Naive B cell (primary cell): ENCODE measurements at regions not wholly inside any gene's neighbourhood (a gene's known extent, or its start where the extent isn't known, plus 50 kb on each side); places are given as distances from the start of the nearest gene placed in this dataset.

Experiments used
- ATAC-seq, 2 donors: fragments of 150-1000 bp; cut with Tn5 transposase; 2 replicates each; pipeline ENCODE4 v1.10.0; 2021; ENCODE audit warnings: low read depth in 2 of 2, mild to moderate bottlenecking in 2 of 2, moderate library complexity in 2 of 2
- DNase-seq: peaks from one replicate; pipeline ENCODE4 v3.0.0; 2022
- H3K27ac Mint-ChIP-seq, 6 donors: one replicate each; pipeline ENCODE4 v1.8.0; 2020 to 2022; ENCODE audit warnings: mild to moderate bottlenecking in 6 of 6, mixed read lengths in 6 of 6, moderate library complexity in 5 of 6, inconsistent platforms in 2 of 6
- H3K27me3 Mint-ChIP-seq, 3 donors: one replicate each; pipeline ENCODE4 v1.8.0; 2021 to 2022; ENCODE audit warnings: mixed read lengths in 3 of 3, mild to moderate bottlenecking in 1 of 3
- H3K36me3 Mint-ChIP-seq, 2 donors: one replicate each; pipeline ENCODE4 v1.8.0; 2020 to 2022; ENCODE audit warnings: mixed read lengths in 2 of 2, inconsistent platforms in 1 of 2, mild to moderate bottlenecking in 1 of 2
- H3K4me1 Mint-ChIP-seq, 3 donors: one replicate each; pipeline ENCODE4 v1.8.0; 2020 to 2022; ENCODE audit warnings: mixed read lengths in 3 of 3, inconsistent platforms in 1 of 3, mild to moderate bottlenecking in 1 of 3, moderate library complexity in 1 of 3
- H3K4me3 Mint-ChIP-seq, 8 donors: one replicate each; pipeline ENCODE4 v1.8.0; 2020 to 2022; ENCODE audit warnings: mild to moderate bottlenecking in 8 of 8, mixed read lengths in 8 of 8, moderate library complexity in 8 of 8, inconsistent platforms in 2 of 8
- H3K9me3 Mint-ChIP-seq, 7 donors: one replicate each; pipeline ENCODE4 v1.8.0; 2020 to 2022; ENCODE audit warnings: mixed read lengths in 7 of 7, mild to moderate bottlenecking in 5 of 7, inconsistent platforms in 2 of 7, moderate library complexity in 1 of 7

GRCh38 chr17:72504783-72505182 lies 384.0 kb downstream of the SOX9 start:
- no peak for ATAC-seq
- H3K36me3 Mint-ChIP-seq = no peaks in the 10 kb centered on the region
- peaks cover 0 to 12% (median 4%) of the 10 kb centered on the region in 7 donors for H3K9me3 Mint-ChIP-seq
- peaks cover 12 to 37% (median 28%) of the 10 kb centered on the region in 3 donors for H3K27me3 Mint-ChIP-seq
- H3K4me3 Mint-ChIP-seq = no peak overlapping the region
- H3K4me1 Mint-ChIP-seq = no peaks in the 10 kb centered on the region
- no peak for DNase-seq
- no peak overlapping the region for H3K27ac Mint-ChIP-seq

- Mint-ChIP-seq H3K4me1 (peaks cover 0 to 5% (median 5%) of the 10 kb centered on the region in 3 donors), H3K36me3 (no peaks in the 10 kb centered on the region), H3K27ac (no peak overlapping the region), H3K27me3 (peaks cover 14 to 33% (median 28%) of the 10 kb centered on the region in 3 donors), H3K9me3 (peaks cover 0 to 12% (median 4%) of the 10 kb centered on the region in 7 donors), H3K4me3 (no peak overlapping the region)
- no peak for ATAC-seq
- DNase-seq = no peak
These were observed 386.0 kb downstream of the SOX9 start for GRCh38 chr17:72506773-72507172.

GRCh38 chr17:72507370-72507769 lies 386.6 kb downstream of the SOX9 start:
- Mint-ChIP-seq H3K9me3 (peaks cover 0 to 12% (median 4%) of the 10 kb centered on the region in 7 donors), H3K27me3 (peaks cover 15 to 27% (median 24%) of the 10 kb centered on the region in 3 donors), H3K36me3 (no peaks in the 10 kb centered on the region), H3K27ac (no peak overlapping the region), H3K4me3 (no peak overlapping the region), H3K4me1 (peaks cover 0 to 5% (median 5%) of the 10 kb centered on the region in 3 donors)
- DNase-seq = no peak
- no peak for ATAC-seq

GRCh38 chr17:72510351-72511016 lies 389.7 kb downstream of the SOX9 start:
- Mint-ChIP-seq H3K27ac (peak overlapping the region in 2 of 6 donors; percentile 12 to 16), H3K27me3 (peaks cover 12 to 23% (median 19%) of the 10 kb centered on the region in 3 donors), H3K4me1 (peaks cover 0 to 5% (median 5%) of the 10 kb centered on the region in 3 donors), H3K9me3 (peaks cover 0 to 9% (median 3%) of the 10 kb centered on the region in 7 donors), H3K4me3 (peak overlapping the region in 1 of 8 donors; percentile 56), H3K36me3 (no peaks in the 10 kb centered on the region)
- peak in 1 of 2 donors; percentile 16 for ATAC-seq
- no peak for DNase-seq

- no peak for DNase-seq
- Mint-ChIP-seq H3K4me1 (peaks cover 0 to 5% (median 5%) of the 10 kb centered on the region in 3 donors), H3K4me3 (no peak overlapping the region), H3K9me3 (peaks cover 0 to 4% (median 0%) of the 10 kb centered on the region in 7 donors), H3K27me3 (peaks cover 17 to 25% (median 20%) of the 10 kb centered on the region in 3 donors), H3K27ac (peak overlapping the region in 1 of 6 donors; percentile 39), H3K36me3 (no peaks in the 10 kb centered on the region)
- ATAC-seq = no peak
These were observed 390.4 kb downstream of the SOX9 start for GRCh38 chr17:72511242-72511641.

GRCh38 chr17:72511874-72512273 lies 391.1 kb downstream of the SOX9 start:
- Mint-ChIP-seq H3K4me1 (peaks cover 0 to 5% (median 5%) of the 10 kb centered on the region in 3 donors), H3K27ac (no peak overlapping the region), H3K9me3 (peaks cover 0 to 4% (median 0%) of the 10 kb centered on the region in 7 donors), H3K36me3 (no peaks in the 10 kb centered on the region), H3K4me3 (no peak overlapping the region), H3K27me3 (peaks cover 17 to 23% (median 23%) of the 10 kb centered on the region in 3 donors)
- DNase-seq = no peak
- ATAC-seq = no peak

- Mint-ChIP-seq H3K9me3 (peaks cover 0 to 4% (median 0%) of the 10 kb centered on the region in 7 donors), H3K27ac (peak overlapping the region in 1 of 6 donors; percentile 59), H3K4me1 (peaks cover 0 to 5% (median 5%) of the 10 kb centered on the region in 3 donors), H3K27me3 (peaks cover 18 to 33% (median 26%) of the 10 kb centered on the region in 3 donors), H3K36me3 (no peaks in the 10 kb centered on the region), H3K4me3 (no peak overlapping the region)
- ATAC-seq (no peak), DNase-seq (no peak)
These were observed 392.1 kb downstream of the SOX9 start for GRCh38 chr17:72512649-72513556.

- Mint-ChIP-seq H3K27ac (no peak overlapping the region), H3K4me3 (no peak overlapping the region), H3K4me1 (peaks cover 0 to 5% (median 5%) of the 10 kb centered on the region in 3 donors), H3K27me3 (peaks cover 22 to 47% (median 37%) of the 10 kb centered on the region in 3 donors), H3K9me3 (peaks cover 0 to 4% (median 0%) of the 10 kb centered on the region in 7 donors), H3K36me3 (no peaks in the 10 kb centered on the region)
- DNase-seq (no peak), ATAC-seq (no peak)
These were observed 393.6 kb downstream of the SOX9 start for GRCh38 chr17:72514321-72514861.

- Mint-ChIP-seq H3K27me3 (peaks cover 26 to 47% (median 39%) of the 10 kb centered on the region in 3 donors), H3K36me3 (no peaks in the 10 kb centered on the region), H3K9me3 (peaks cover 0 to 4% (median 0%) of the 10 kb centered on the region in 7 donors), H3K27ac (no peak overlapping the region), H3K4me3 (no peak overlapping the region), H3K4me1 (peaks cover 0 to 5% (median 5%) of the 10 kb centered on the region in 3 donors)
- DNase-seq = no peak
- no peak for ATAC-seq
These were observed 394.1 kb downstream of the SOX9 start for GRCh38 chr17:72514891-72515290.

- H3K4me1 Mint-ChIP-seq = peaks cover 0 to 3% (median 0%) of the 10 kb centered on the region in 3 donors
- H3K9me3 Mint-ChIP-seq = peaks cover 0 to 4% (median 0%) of the 10 kb centered on the region in 7 donors
- H3K4me3 Mint-ChIP-seq = no peak overlapping the region
- ATAC-seq = no peak
- DNase-seq = no peak
- H3K27ac Mint-ChIP-seq = no peak overlapping the region
- peaks cover 26 to 47% (median 39%) of the 10 kb centered on the region in 3 donors for H3K27me3 Mint-ChIP-seq
- H3K36me3 Mint-ChIP-seq = no peaks in the 10 kb centered on the region
These were observed 394.7 kb downstream of the SOX9 start for GRCh38 chr17:72515291-72516065.

GRCh38 chr17:72516772-72517399 lies 396.1 kb downstream of the SOX9 start:
- ATAC-seq = no peak
- H3K36me3 Mint-ChIP-seq = no peaks in the 10 kb centered on the region
- peaks cover 22 to 39% (median 39%) of the 10 kb centered on the region in 3 donors for H3K27me3 Mint-ChIP-seq
- no peaks in the 10 kb centered on the region for H3K4me1 Mint-ChIP-seq
- H3K4me3 Mint-ChIP-seq = no peak overlapping the region
- DNase-seq = no peak
- H3K27ac Mint-ChIP-seq = no peak overlapping the region
- H3K9me3 Mint-ChIP-seq = peaks cover 0 to 4% (median 0%) of the 10 kb centered on the region in 7 donors

GRCh38 chr17:72517413-72518158 lies 396.8 kb downstream of the SOX9 start:
- ATAC-seq (no peak), DNase-seq (no peak)
- Mint-ChIP-seq H3K4me3 (no peak overlapping the region), H3K27ac (no peak overlapping the region), H3K4me1 (no peaks in the 10 kb centered on the region), H3K9me3 (peaks cover 0 to 4% (median 0%) of the 10 kb centered on the region in 7 donors), H3K36me3 (no peaks in the 10 kb centered on the region), H3K27me3 (peaks cover 22 to 39% (median 39%) of the 10 kb centered on the region in 3 donors)
